ENCODE measurements at regions not wholly inside any gene's neighbourhood (a gene's known extent, or its start where the extent isn't known, plus 50 kb on each side); places are given as distances from the start of the nearest gene placed in this dataset.

- no peak for TF ChIP-seq CTCF (IDR thresholded peaks at IDR 0.05)
- TF ChIP-seq POLR2A (IDR thresholded peaks at IDR 0.05) = no peak
Measured at GRCh38 chr5:125483609-125484008, 737.2 kb upstream of the ZNF608 start.
